HG03103 (cell line): ENCODE measurements at regions not wholly inside any gene's neighbourhood (a gene's known extent, or its start where the extent isn't known, plus 50 kb on each side); places are given as distances from the start of the nearest gene placed in this dataset.
A peak's percentile ranks its signal among the peaks of the same experiment; 100 is the strongest.

Experiments used
- ATAC-seq: cut with Tn5 transposase; IDR thresholded peaks from one replicate; pipeline ENCODE4 v1.9.1; 2021; ENCODE audit warnings: low read depth; ENCODE audit not compliant: unreplicated experiment

GRCh38 chr12:81835783-81836182 lies 76.6 kb upstream of the PPFIA2 start:
- no peak for ATAC-seq

- ATAC-seq, result no peak
These were observed 61.0 kb upstream of the PPFIA2 start for GRCh38 chr12:81819991-81820633.

- no peak for ATAC-seq
These were observed 56.5 kb upstream of the PPFIA2 start for GRCh38 chr12:81815611-81816010.

GRCh38 chr12:81811778-81812125 lies 52.6 kb upstream of the PPFIA2 start:
- ATAC-seq, result no peak

DNA sequence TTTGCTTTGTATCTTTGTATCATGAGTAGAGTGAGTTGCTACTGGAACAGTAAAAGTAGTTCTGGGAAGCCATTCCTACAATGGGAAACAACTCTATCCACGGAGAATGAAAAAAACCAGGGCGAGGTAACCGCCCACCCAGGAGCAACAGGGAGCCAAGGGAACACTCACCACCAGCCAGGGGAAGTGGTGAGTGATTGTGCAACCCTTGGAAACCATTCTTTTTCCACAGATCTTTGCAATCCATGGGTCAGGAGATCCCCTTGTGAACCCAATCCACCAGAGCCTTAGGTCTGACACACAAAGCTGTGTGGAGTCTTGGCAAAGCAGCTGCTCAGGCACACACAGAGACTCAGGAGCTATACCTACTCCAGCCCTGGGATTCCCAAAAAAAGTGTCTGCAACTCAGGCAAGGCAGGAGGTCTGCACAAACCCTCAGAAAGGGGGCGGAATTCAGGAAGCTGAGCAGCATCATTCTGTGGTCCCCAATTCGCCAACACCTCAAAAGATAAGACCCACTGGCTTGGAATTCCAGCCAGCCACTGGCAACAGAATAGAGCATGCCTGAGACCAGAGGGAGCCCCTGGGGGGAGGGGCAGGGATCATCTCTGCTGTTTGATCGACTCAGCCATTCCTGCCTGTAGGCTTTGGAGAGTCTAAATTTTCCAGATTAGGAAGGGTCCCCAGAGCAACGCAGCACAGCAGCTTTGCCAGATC lies 52.1 kb upstream of the PPFIA2 start:
- ATAC-seq, result no peak

DNA sequence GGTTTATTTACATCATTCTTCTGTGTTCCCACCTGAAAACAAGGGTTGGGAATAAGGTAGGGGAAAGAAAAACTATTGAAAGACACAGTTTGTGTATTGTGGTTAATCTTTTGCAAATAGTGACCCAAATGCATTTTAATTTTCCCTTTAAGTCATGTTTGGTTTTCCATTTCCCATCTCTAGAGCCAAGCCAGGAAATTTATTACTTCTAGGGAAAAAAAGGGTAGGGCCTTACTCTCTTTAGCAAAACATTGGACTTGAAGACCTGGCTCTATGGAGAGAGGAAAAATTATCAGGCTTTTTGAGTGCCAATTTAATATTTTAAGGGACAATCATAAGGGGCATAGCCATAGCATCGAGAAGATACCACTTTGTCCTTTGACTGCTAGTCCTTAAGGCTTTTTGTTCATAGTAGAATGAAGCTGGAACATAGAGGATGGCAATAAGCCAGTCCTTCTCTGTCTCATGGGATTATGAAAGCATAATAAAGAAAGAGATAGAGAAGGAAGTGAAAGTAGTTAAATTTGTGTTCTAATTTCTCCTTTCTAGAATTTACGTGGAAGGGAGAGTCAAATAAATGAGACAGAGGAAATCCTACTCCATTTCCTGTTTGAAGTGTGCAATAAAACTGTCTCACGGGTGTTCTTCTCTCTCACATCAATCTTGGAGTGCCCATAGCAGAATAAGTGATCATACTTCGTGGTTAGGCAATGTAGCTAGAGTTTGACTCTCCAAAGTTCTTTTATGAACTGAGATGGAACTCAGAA lies 50.9 kb upstream of the PPFIA2 start:
- peak; percentile 62 for ATAC-seq

DNA sequence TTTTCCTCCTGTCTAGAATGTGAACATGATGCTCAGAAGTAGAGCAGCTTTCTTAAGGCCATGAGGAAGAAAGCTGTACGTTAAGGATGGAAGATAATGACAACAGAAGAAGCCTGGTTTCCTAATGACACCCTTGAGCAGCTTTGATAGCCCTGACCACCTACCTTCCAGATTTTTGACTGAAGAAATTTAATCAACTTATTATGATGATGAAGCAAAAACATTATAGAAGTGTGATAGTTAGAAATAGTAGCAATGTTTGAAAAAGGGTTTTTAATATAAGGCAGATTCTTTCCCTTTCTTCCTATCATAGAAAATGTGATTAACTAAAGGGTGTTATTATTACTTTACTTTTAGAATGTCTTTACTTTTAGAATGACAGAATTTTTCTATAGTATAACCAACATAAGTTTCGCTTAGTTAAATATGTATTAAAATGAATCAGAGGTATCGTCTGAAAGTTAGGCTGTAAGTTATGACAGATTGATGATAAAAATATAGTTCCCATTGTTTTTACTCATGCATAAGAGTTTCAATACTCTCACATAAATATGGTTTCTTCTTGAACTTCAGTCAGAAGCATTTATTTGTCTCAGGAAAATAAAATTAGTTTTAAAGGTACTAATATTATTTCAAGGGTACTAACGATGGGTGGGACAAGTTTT lies 50.1 kb upstream of the PPFIA2 start:
- no peak for ATAC-seq
